Ascending aorta (tissue), 2 donors: ENCODE measurements at regions not wholly inside any gene's neighbourhood (a gene's known extent, or its start where the extent isn't known, plus 50 kb on each side); places are given as distances from the start of the nearest gene placed in this dataset.

Experiments used
- DNase-seq, 2 donors: peaks; one replicate each; pipeline ENCODE4 v3.0.0-alpha.2; 2019; ENCODE audit warnings: low spot score in 2 of 2
- H3K27ac ChIP-seq, 2 donors: fragments of 200-600 bp; sonication (generic); one replicate each; pipeline ENCODE4 v1.5.1; 2016 to 2017; ENCODE audit warnings: mild to moderate bottlenecking in 1 of 2
- H3K27me3 ChIP-seq: fragments of 200-600 bp; sonication (generic); one replicate; pipeline ENCODE4 v1.5.1; 2017
- H3K36me3 ChIP-seq, 2 donors: fragments of 200-600 bp; sonication (generic); one replicate each; pipeline ENCODE4 v1.5.1; 2016
- H3K4me1 ChIP-seq, 2 donors: fragments of 200-600 bp; sonication (generic); one replicate each; pipeline ENCODE4 v1.5.1; 2016 to 2017; ENCODE audit warnings: mild to moderate bottlenecking in 1 of 2
- H3K4me3 ChIP-seq, 2 donors: fragments of 200-600 bp; sonication (generic); one replicate each; pipeline ENCODE4 v1.5.1; 2016 to 2017; ENCODE audit warnings: mild to moderate bottlenecking in 1 of 2
- H3K9me3 ChIP-seq, 2 donors: fragments of 200-600 bp; sonication (generic); one replicate each; pipeline ENCODE4 v1.5.1; 2016
- CTCF ChIP-seq, 3 experiments: fragments of 200-600 bp in 2 of 3; fragments of 450-650 bp in 1 of 3; sonication (generic) in 2 of 3; IDR thresholded peaks; one replicate each; pipeline ENCODE4 v1.5.1; 2016 to 2019; ENCODE audit warnings: antibody characterized with exemption in 3 of 3, mild to moderate bottlenecking in 1 of 3, moderate library complexity in 1 of 3
- intact Hi-C: fragments of 100-400 bp; cut with DNase I; formaldehyde crosslinking; loops from one replicate; pipeline ENCODE4 v1.15.1; 2023

GRCh38 chr10:131729361-131729760 is 171.4 kb upstream of the PPP2R2D start:
- Histone ChIP-seq H3K27me3 (no peaks in the 10 kb centered on the region), H3K9me3 (no peaks in the 10 kb centered on the region), H3K4me3 (no peak overlapping the region), H3K36me3 (no peaks in the 10 kb centered on the region), H3K4me1 (no peaks in the 10 kb centered on the region), H3K27ac (no peak overlapping the region)
- DNase-seq: peak in 1 of 2 donors; percentile 37
- intact Hi-C loops: no loop called here
- no peak for TF ChIP-seq CTCF (IDR thresholded peaks at IDR 0.05)

GRCh38 chr10:131729938-131730660 is 170.7 kb upstream of the PPP2R2D start:
- no peak for TF ChIP-seq CTCF (IDR thresholded peaks at IDR 0.05)
- Histone ChIP-seq H3K4me3 (no peak overlapping the region), H3K9me3 (no peaks in the 10 kb centered on the region), H3K36me3 (no peaks in the 10 kb centered on the region), H3K27me3 (no peaks in the 10 kb centered on the region), H3K4me1 (no peaks in the 10 kb centered on the region), H3K27ac (no peak overlapping the region)
- intact Hi-C loops: no loop called here
- DNase-seq: peak in 1 of 2 donors; percentile 59

- Histone ChIP-seq H3K27me3 (no peaks in the 10 kb centered on the region), H3K4me1 (no peaks in the 10 kb centered on the region), H3K4me3 (no peak overlapping the region), H3K36me3 (no peaks in the 10 kb centered on the region), H3K9me3 (no peaks in the 10 kb centered on the region), H3K27ac (no peak overlapping the region)
- DNase-seq: peak in 1 of 2 donors; percentile 35
- TF ChIP-seq CTCF (IDR thresholded peaks at IDR 0.05): no peak
- intact Hi-C loops: no loop called here
Observed at GRCh38 chr10:131730771-131731497, 169.9 kb upstream of the PPP2R2D start.

- Histone ChIP-seq H3K9me3 (no peaks in the 10 kb centered on the region), H3K4me1 (no peaks in the 10 kb centered on the region), H3K27ac (no peak overlapping the region), H3K27me3 (no peaks in the 10 kb centered on the region), H3K36me3 (no peaks in the 10 kb centered on the region), H3K4me3 (no peak overlapping the region)
- peak in 1 of 2 donors; percentile 56 for DNase-seq
- intact Hi-C loops: no loop called here
- no peak for TF ChIP-seq CTCF (IDR thresholded peaks at IDR 0.05)
Observed at GRCh38 chr10:131731780-131732630, 168.8 kb upstream of the PPP2R2D start.

- DNase-seq: no peak
- Histone ChIP-seq H3K36me3 (no peaks in the 10 kb centered on the region), H3K4me3 (no peak overlapping the region), H3K4me1 (no peaks in the 10 kb centered on the region), H3K27me3 (no peaks in the 10 kb centered on the region), H3K27ac (no peak overlapping the region), H3K9me3 (no peaks in the 10 kb centered on the region)
- TF ChIP-seq CTCF (IDR thresholded peaks at IDR 0.05): no peak
- intact Hi-C loops: no loop called here
Observed at GRCh38 chr10:131732631-131733127, 168.1 kb upstream of the PPP2R2D start.
